ENCODE measurements at regions not wholly inside any gene's neighbourhood (a gene's known extent, or its start where the extent isn't known, plus 50 kb on each side); places are given as distances from the start of the nearest gene placed in this dataset.

- intact Hi-C loops (cut with micrococcal nuclease) = no loop called here
- no peak for ATAC-seq
- TF ChIP-seq CTCF (IDR thresholded peaks at IDR 0.05) = no peak
- CTCF ChIA-PET = no interaction called here
- H3K27me3 Mint-ChIP-seq = no peaks in the 10 kb centered on the region
- H3K4me1 Mint-ChIP-seq (ENCODE audit: low read depth) = no peaks in the 10 kb centered on the region
- no peaks in the 10 kb centered on the region for H3K9me3 Mint-ChIP-seq
- POLR2A ChIA-PET = no interaction called here
- H3K27ac Mint-ChIP-seq = no peak overlapping the region
- H3K36me3 Mint-ChIP-seq (ENCODE audit: low read depth) = no peaks in the 10 kb centered on the region
- DNase-seq = no peak
- no peak overlapping the region for H3K4me3 Mint-ChIP-seq
These were observed 580.1 kb downstream of the CCSER2 start for GRCh38 chr10:84908491-84908890.

GRCh38 chr10:84921701-84922100, 593.3 kb downstream of the CCSER2 start:
- ChIA-PET POLR2A (no interaction called here), CTCF (no interaction called here)
- Mint-ChIP-seq H3K27ac (no peak overlapping the region), H3K4me3 (no peak overlapping the region), H3K9me3 (peaks cover 4% of the 10 kb centered on the region), H3K4me1 (ENCODE audit: low read depth) (no peaks in the 10 kb centered on the region), H3K36me3 (ENCODE audit: low read depth) (no peaks in the 10 kb centered on the region), H3K27me3 (peaks cover 5% of the 10 kb centered on the region)
- DNase-seq (no peak), ATAC-seq (no peak)
- TF ChIP-seq CTCF (IDR thresholded peaks at IDR 0.05) = no peak
- intact Hi-C loops (cut with micrococcal nuclease) = no loop called here

GRCh38 chr10:84924131-84924530, 595.7 kb downstream of the CCSER2 start:
- Mint-ChIP-seq H3K36me3 (ENCODE audit: low read depth) (no peaks in the 10 kb centered on the region), H3K27me3 (peaks cover 1% of the 10 kb centered on the region), H3K9me3 (no peaks in the 10 kb centered on the region), H3K27ac (no peak overlapping the region), H3K4me3 (no peak overlapping the region), H3K4me1 (ENCODE audit: low read depth) (no peaks in the 10 kb centered on the region)
- DNase-seq = no peak
- POLR2A ChIA-PET = no interaction called here
- CTCF ChIA-PET = interaction anchor here (0.7 kb wide), 1 partner anchor 10 kb away, joined by 3 read pairs; no protein-coding TSS in a partner anchor
- no peak for TF ChIP-seq CTCF (IDR thresholded peaks at IDR 0.05)
- ATAC-seq = no peak
- intact Hi-C loops (cut with micrococcal nuclease) = no loop called here

GRCh38 chr10:84925495-84925894, 597.1 kb downstream of the CCSER2 start:
- Mint-ChIP-seq H3K27me3 (peaks cover 1% of the 10 kb centered on the region), H3K4me1 (ENCODE audit: low read depth) (no peaks in the 10 kb centered on the region), H3K9me3 (no peaks in the 10 kb centered on the region), H3K36me3 (ENCODE audit: low read depth) (no peaks in the 10 kb centered on the region), H3K4me3 (no peak overlapping the region), H3K27ac (no peak overlapping the region)
- ChIA-PET POLR2A (no interaction called here), CTCF (no interaction called here)
- ATAC-seq = no peak
- TF ChIP-seq CTCF (IDR thresholded peaks at IDR 0.05) = no peak
- intact Hi-C loops (cut with micrococcal nuclease) = no loop called here
- no peak for DNase-seq

GRCh38 chr10:84933402-84933801, 605.0 kb downstream of the CCSER2 start:
- TF ChIP-seq CTCF (IDR thresholded peaks at IDR 0.05) = no peak
- Mint-ChIP-seq H3K4me3 (no peak overlapping the region), H3K36me3 (ENCODE audit: low read depth) (no peaks in the 10 kb centered on the region), H3K9me3 (no peaks in the 10 kb centered on the region), H3K4me1 (ENCODE audit: low read depth) (no peaks in the 10 kb centered on the region), H3K27me3 (no peaks in the 10 kb centered on the region), H3K27ac (no peak overlapping the region)
- ATAC-seq (no peak), DNase-seq (no peak)
- CTCF ChIA-PET = no interaction called here
- POLR2A ChIA-PET = interaction anchor here (1.3 kb wide), 1 partner anchor 10 kb away, joined by 4 read pairs; no protein-coding TSS in a partner anchor
- intact Hi-C loops (cut with micrococcal nuclease) = no loop called here

All from activated CD8-positive, alpha-beta T cell treated with anti-CD3 and anti-CD28 coated beads for 36 hours (primary cell).